ENCODE measurements at regions not wholly inside any gene's neighbourhood (a gene's known extent, or its start where the extent isn't known, plus 50 kb on each side); places are given as distances from the start of the nearest gene placed in this dataset.

GRCh38 chr2:2524348-2524941, 193.4 kb upstream of the MYT1L start:
- TF ChIP-seq ZNF274 (IDR thresholded peaks at IDR 0.05; ENCODE audit: low read depth, low read length), result no peak
- no peak overlapping the region for H3K4me3 ChIP-seq (ENCODE audit: low read length)

GRCh38 chr2:2523461-2524347, 192.6 kb upstream of the MYT1L start:
- no peak for TF ChIP-seq ZNF274 (IDR thresholded peaks at IDR 0.05; ENCODE audit: low read depth, low read length)
- H3K4me3 ChIP-seq (ENCODE audit: low read length), result no peak overlapping the region

DNA sequence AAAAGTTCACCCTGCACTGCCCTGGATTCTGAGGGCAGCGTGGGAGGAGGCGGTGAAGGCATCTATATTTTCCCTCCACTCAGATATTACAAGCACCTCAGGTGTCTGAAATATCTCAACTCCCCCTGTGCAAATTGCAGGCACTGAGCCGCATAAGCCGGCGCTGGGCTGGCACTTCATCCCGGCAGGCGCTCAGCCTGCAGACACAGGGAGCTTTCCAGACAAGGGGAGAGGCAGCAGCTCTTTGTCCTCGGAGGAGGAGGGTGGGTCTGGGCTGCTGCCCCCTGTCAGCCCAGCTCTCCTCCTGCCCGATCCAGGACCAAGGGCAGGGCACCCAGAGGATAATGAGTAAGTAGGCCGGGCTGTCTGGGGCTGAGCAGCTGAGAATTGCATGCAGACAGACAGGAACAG, 189.3 kb upstream of the MYT1L start:
- no peak overlapping the region for H3K4me3 ChIP-seq (ENCODE audit: low read length)
- TF ChIP-seq ZNF274 (IDR thresholded peaks at IDR 0.05; ENCODE audit: low read depth, low read length), result no peak

GRCh38 chr2:2519381-2519780, 188.3 kb upstream of the MYT1L start:
- no peak for TF ChIP-seq ZNF274 (IDR thresholded peaks at IDR 0.05; ENCODE audit: low read depth, low read length)

GRCh38 chr2:2517399-2517798, 186.3 kb upstream of the MYT1L start:
- no peak for TF ChIP-seq ZNF274 (IDR thresholded peaks at IDR 0.05; ENCODE audit: low read depth, low read length)
- H3K4me3 ChIP-seq (ENCODE audit: low read length), result no peak overlapping the region

More at GRCh38 chr2:2519381-2519780, 188.3 kb upstream of the MYT1L start:
- H3K4me3 ChIP-seq (ENCODE audit: low read length), result no peak overlapping the region

DNA sequence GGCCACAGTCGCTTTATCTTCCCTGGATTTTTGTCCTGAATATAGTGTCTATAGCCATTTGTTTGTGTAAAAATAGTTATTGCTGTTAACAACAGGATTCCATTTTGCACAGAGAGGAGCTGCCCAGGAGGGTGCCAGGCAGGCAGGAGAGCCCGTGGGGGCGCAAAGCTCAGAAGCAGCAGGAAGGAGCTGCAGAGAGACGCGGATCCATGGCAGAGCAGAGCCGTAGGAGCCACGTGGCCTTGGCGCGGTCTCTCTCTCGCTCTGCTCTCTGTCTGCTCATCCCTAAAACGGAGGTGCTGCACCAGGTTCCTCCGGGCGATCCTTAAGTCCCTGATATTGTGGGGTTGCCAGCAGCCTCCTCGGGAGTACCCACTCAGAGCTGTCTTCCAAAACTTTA, 185.3 kb upstream of the MYT1L start:
- TF ChIP-seq ZNF274 (IDR thresholded peaks at IDR 0.05; ENCODE audit: low read depth, low read length), result no peak
- no peak overlapping the region for H3K4me3 ChIP-seq (ENCODE audit: low read length)

- no peak overlapping the region for H3K4me3 ChIP-seq (ENCODE audit: low read length)
- TF ChIP-seq ZNF274 (IDR thresholded peaks at IDR 0.05; ENCODE audit: low read depth, low read length), result no peak
Measured at GRCh38 chr2:2512931-2513330, 181.9 kb upstream of the MYT1L start.

GRCh38 chr2:2507417-2507997, 176.4 kb upstream of the MYT1L start:
- no peak for TF ChIP-seq ZNF274 (IDR thresholded peaks at IDR 0.05; ENCODE audit: low read depth, low read length)
- no peak overlapping the region for H3K4me3 ChIP-seq (ENCODE audit: low read length)

- no peak overlapping the region for H3K4me3 ChIP-seq (ENCODE audit: low read length)
- TF ChIP-seq ZNF274 (IDR thresholded peaks at IDR 0.05; ENCODE audit: low read depth, low read length), result no peak
Measured at GRCh38 chr2:2506536-2506935, 175.5 kb upstream of the MYT1L start.

DNA sequence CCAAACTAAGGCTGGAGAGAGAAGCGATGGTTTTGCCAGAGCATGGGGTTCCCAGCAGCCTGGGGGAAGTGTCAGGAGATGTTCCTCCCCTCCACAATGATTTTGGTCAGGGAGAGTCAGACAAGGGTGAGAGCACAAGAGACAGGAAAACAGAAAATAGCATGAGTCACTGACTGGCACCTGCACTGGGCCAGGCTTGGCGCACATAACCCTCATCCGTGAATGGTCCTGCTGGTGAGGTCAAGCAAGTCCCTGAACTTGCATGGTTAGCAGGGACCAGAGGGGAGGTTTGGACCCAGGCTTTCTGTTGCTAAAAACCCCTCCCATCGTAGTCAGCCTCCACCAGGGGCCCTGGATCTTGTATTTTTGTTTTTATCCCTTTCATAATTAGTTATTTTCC, 174.5 kb upstream of the MYT1L start:
- H3K4me3 ChIP-seq (ENCODE audit: low read length), result no peak overlapping the region

GRCh38 chr2:2503864-2504418, 172.9 kb upstream of the MYT1L start:
- TF ChIP-seq ZNF274 (IDR thresholded peaks at IDR 0.05; ENCODE audit: low read depth, low read length), result no peak
- no peak overlapping the region for H3K4me3 ChIP-seq (ENCODE audit: low read length)

More for the DNA sequence above, 174.5 kb upstream of the MYT1L start:
- TF ChIP-seq ZNF274 (IDR thresholded peaks at IDR 0.05; ENCODE audit: low read depth, low read length), result no peak

- H3K4me3 ChIP-seq (ENCODE audit: low read length), result no peak overlapping the region
- no peak for TF ChIP-seq ZNF274 (IDR thresholded peaks at IDR 0.05; ENCODE audit: low read depth, low read length)
Measured at GRCh38 chr2:2502201-2502549, 171.1 kb upstream of the MYT1L start.

DNA sequence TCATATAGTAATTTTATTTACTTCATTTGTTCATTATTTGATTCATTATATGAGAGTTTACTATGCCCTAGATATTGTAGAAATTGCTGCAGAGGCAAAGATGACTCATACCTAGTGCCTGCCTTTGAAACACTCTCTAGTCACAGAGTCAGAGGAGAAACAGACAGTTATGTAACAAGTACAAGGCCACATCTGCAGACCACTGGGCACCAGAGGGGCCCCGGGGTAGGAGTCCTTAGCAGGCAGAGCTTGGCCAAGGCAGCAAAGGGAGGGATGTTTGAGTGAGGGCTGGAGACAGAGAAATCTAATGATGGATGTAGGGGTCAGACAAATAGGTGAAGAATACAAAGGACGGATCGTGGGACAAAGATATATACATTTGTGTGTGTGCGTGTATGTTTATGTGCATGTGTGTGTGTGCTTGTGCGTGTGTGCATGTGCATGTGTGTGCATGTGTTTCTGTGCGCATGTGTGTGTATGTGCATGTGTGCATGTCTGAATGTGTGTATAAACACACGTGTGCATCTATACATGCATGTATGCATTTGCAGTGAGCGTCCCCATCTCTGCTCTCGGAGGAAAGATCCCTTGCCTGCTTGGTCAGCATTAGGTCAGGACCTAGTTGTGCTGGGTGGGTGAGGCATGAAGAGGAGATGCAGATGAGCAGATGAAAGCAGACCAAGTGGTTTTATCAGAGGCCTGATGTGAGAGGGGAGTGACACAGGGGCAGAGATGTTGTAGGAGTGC, 170.6 kb upstream of the MYT1L start:
- TF ChIP-seq ZNF274 (IDR thresholded peaks at IDR 0.05; ENCODE audit: low read depth, low read length), result no peak

GRCh38 chr2:2495606-2496005, 164.5 kb upstream of the MYT1L start:
- no peak overlapping the region for H3K4me3 ChIP-seq (ENCODE audit: low read length)
- TF ChIP-seq ZNF274 (IDR thresholded peaks at IDR 0.05; ENCODE audit: low read depth, low read length), result no peak

More for the DNA sequence above, 170.6 kb upstream of the MYT1L start:
- H3K4me3 ChIP-seq (ENCODE audit: low read length), result no peak overlapping the region
